ENCODE measurements at regions not wholly inside any gene's neighbourhood (a gene's known extent, or its start where the extent isn't known, plus 50 kb on each side); places are given as distances from the start of the nearest gene placed in this dataset.
"Not testable (repeated sequence)": the region's sequence is repeated elsewhere in the genome, so short reads cannot be mapped to it uniquely, and the experiment has no call there.

- H3K4me3 ChIP-seq (ENCODE audit: low read length); ATAC-seq; DNase-seq; H3K27ac ChIP-seq (ENCODE audit: low read length); H3K9me3 ChIP-seq (ENCODE audit: control insufficient read depth, low read length); H3K4me1 ChIP-seq (ENCODE audit: control insufficient read depth, insufficient read depth, low read length); intact Hi-C loops (cut with DNase I); H3K27me3 ChIP-seq (ENCODE audit: control insufficient read depth, insufficient read depth): not testable (repeated sequence)
- 79% methylated on average over 3 of the region's 3 CpGs for WGBS
Measured at GRCh38 chr6:21282360-21282759, 311.2 kb upstream of the SOX4 start.

- Histone ChIP-seq H3K27ac (ENCODE audit: low read length) (no peak overlapping the region), H3K9me3 (ENCODE audit: control insufficient read depth, low read length) (no peaks in the 10 kb centered on the region), H3K4me1 (ENCODE audit: control insufficient read depth, insufficient read depth, low read length) (no peaks in the 10 kb centered on the region), H3K27me3 (ENCODE audit: control insufficient read depth, insufficient read depth) (no peaks in the 10 kb centered on the region), H3K4me3 (ENCODE audit: low read length) (no peak overlapping the region)
- no peak for DNase-seq
- ATAC-seq, result no peak
- WGBS, result 95% methylated on average over 3 of the region's 3 CpGs
- intact Hi-C loops (cut with DNase I), result no loop called here
Measured at GRCh38 chr6:21284166-21284565, 309.4 kb upstream of the SOX4 start.

GRCh38 chr6:21284706-21285105 lies 308.8 kb upstream of the SOX4 start:
- DNase-seq (no peak), ATAC-seq (no peak)
- 77% methylated on average over 7 of the region's 7 CpGs for WGBS
- Histone ChIP-seq H3K4me1 (ENCODE audit: control insufficient read depth, insufficient read depth, low read length) (no peaks in the 10 kb centered on the region), H3K4me3 (ENCODE audit: low read length) (no peak overlapping the region), H3K27me3 (ENCODE audit: control insufficient read depth, insufficient read depth) (no peaks in the 10 kb centered on the region), H3K27ac (ENCODE audit: low read length) (no peak overlapping the region), H3K9me3 (ENCODE audit: control insufficient read depth, low read length) (no peaks in the 10 kb centered on the region)
- intact Hi-C loops (cut with DNase I), result no loop called here

- DNase-seq (no peak), ATAC-seq (no peak)
- WGBS, result 94% methylated on average over 8 of the region's 8 CpGs
- intact Hi-C loops (cut with DNase I), result no loop called here
- no peak overlapping the region for H3K27ac ChIP-seq (ENCODE audit: low read length)
- H3K27me3 ChIP-seq (ENCODE audit: control insufficient read depth, insufficient read depth), result no peaks in the 10 kb centered on the region
- no peaks in the 10 kb centered on the region for H3K9me3 ChIP-seq (ENCODE audit: control insufficient read depth, low read length)
- H3K4me3 ChIP-seq (ENCODE audit: low read length), result no peak overlapping the region
- H3K4me1 ChIP-seq (ENCODE audit: control insufficient read depth, insufficient read depth, low read length), result no peaks in the 10 kb centered on the region
Measured at GRCh38 chr6:21294144-21294543, 299.4 kb upstream of the SOX4 start.

- no peaks in the 10 kb centered on the region for H3K9me3 ChIP-seq (ENCODE audit: control insufficient read depth, low read length)
- no peak overlapping the region for H3K4me3 ChIP-seq (ENCODE audit: low read length)
- intact Hi-C loops (cut with DNase I), result no loop called here
- DNase-seq (no peak), ATAC-seq (no peak)
- H3K27me3 ChIP-seq (ENCODE audit: control insufficient read depth, insufficient read depth), result no peaks in the 10 kb centered on the region
- no peaks in the 10 kb centered on the region for H3K4me1 ChIP-seq (ENCODE audit: control insufficient read depth, insufficient read depth, low read length)
- no peak overlapping the region for H3K27ac ChIP-seq (ENCODE audit: low read length)
- WGBS, result 63% methylated on average over 6 of the region's 6 CpGs
Measured at GRCh38 chr6:21295506-21296240, 297.9 kb upstream of the SOX4 start.

GRCh38 chr6:21297665-21298064 lies 295.9 kb upstream of the SOX4 start:
- intact Hi-C loops (cut with DNase I), result no loop called here
- Histone ChIP-seq H3K27me3 (ENCODE audit: control insufficient read depth, insufficient read depth) (no peaks in the 10 kb centered on the region), H3K9me3 (ENCODE audit: control insufficient read depth, low read length) (no peaks in the 10 kb centered on the region), H3K4me1 (ENCODE audit: control insufficient read depth, insufficient read depth, low read length) (no peaks in the 10 kb centered on the region), H3K27ac (ENCODE audit: low read length) (no peak overlapping the region), H3K4me3 (ENCODE audit: low read length) (no peak overlapping the region)
- DNase-seq (no peak), ATAC-seq (no peak)
- 90% methylated on average over 3 of the region's 3 CpGs for WGBS

GRCh38 chr6:21299216-21299615 lies 294.3 kb upstream of the SOX4 start:
- no peak for DNase-seq
- Histone ChIP-seq H3K27ac (ENCODE audit: low read length) (no peak overlapping the region), H3K4me3 (ENCODE audit: low read length) (no peak overlapping the region), H3K9me3 (ENCODE audit: control insufficient read depth, low read length) (no peaks in the 10 kb centered on the region), H3K27me3 (ENCODE audit: control insufficient read depth, insufficient read depth) (no peaks in the 10 kb centered on the region), H3K4me1 (ENCODE audit: control insufficient read depth, insufficient read depth, low read length) (no peaks in the 10 kb centered on the region)
- ATAC-seq, result no peak
- WGBS, result 82% methylated on average over 2 of the region's 2 CpGs
- intact Hi-C loops (cut with DNase I), result no loop called here

- H3K27me3 ChIP-seq (ENCODE audit: control insufficient read depth, insufficient read depth), result no peaks in the 10 kb centered on the region
- ATAC-seq, result no peak
- intact Hi-C loops (cut with DNase I), result no loop called here
- H3K27ac ChIP-seq (ENCODE audit: low read length), result no peak overlapping the region
- WGBS, result 97% methylated on average over 3 of the region's 3 CpGs
- no peak for DNase-seq
- H3K9me3 ChIP-seq (ENCODE audit: control insufficient read depth, low read length), result no peaks in the 10 kb centered on the region
- H3K4me3 ChIP-seq (ENCODE audit: low read length), result no peak overlapping the region
- no peaks in the 10 kb centered on the region for H3K4me1 ChIP-seq (ENCODE audit: control insufficient read depth, insufficient read depth, low read length)
Measured at GRCh38 chr6:21300439-21300838, 293.1 kb upstream of the SOX4 start.

- Histone ChIP-seq H3K27me3 (ENCODE audit: control insufficient read depth, insufficient read depth) (no peaks in the 10 kb centered on the region), H3K27ac (ENCODE audit: low read length) (no peak overlapping the region), H3K4me3 (ENCODE audit: low read length) (no peak overlapping the region), H3K4me1 (ENCODE audit: control insufficient read depth, insufficient read depth, low read length) (no peaks in the 10 kb centered on the region), H3K9me3 (ENCODE audit: control insufficient read depth, low read length) (no peaks in the 10 kb centered on the region)
- WGBS, result 76% methylated on average over 2 of the region's 2 CpGs
- ATAC-seq, result no peak
- intact Hi-C loops (cut with DNase I), result no loop called here
- DNase-seq, result no peak
Measured at GRCh38 chr6:21305893-21306332, 287.6 kb upstream of the SOX4 start.

- Histone ChIP-seq H3K4me1 (ENCODE audit: control insufficient read depth, insufficient read depth, low read length) (no peaks in the 10 kb centered on the region), H3K27ac (ENCODE audit: low read length) (no peak overlapping the region), H3K9me3 (ENCODE audit: control insufficient read depth, low read length) (no peaks in the 10 kb centered on the region), H3K4me3 (ENCODE audit: low read length) (no peak overlapping the region), H3K27me3 (ENCODE audit: control insufficient read depth, insufficient read depth) (no peaks in the 10 kb centered on the region)
- WGBS, result 64% methylated on average over 4 of the region's 4 CpGs
- intact Hi-C loops (cut with DNase I), result no loop called here
- ATAC-seq, result no peak
- DNase-seq, result no peak
Measured at GRCh38 chr6:21306546-21306945, 287.0 kb upstream of the SOX4 start.

GRCh38 chr6:21309807-21310221 lies 283.7 kb upstream of the SOX4 start:
- intact Hi-C loops (cut with DNase I), result no loop called here
- Histone ChIP-seq H3K4me3 (ENCODE audit: low read length) (no peak overlapping the region), H3K9me3 (ENCODE audit: control insufficient read depth, low read length) (no peaks in the 10 kb centered on the region), H3K27me3 (ENCODE audit: control insufficient read depth, insufficient read depth) (no peaks in the 10 kb centered on the region), H3K27ac (ENCODE audit: low read length) (no peak overlapping the region), H3K4me1 (ENCODE audit: control insufficient read depth, insufficient read depth, low read length) (no peaks in the 10 kb centered on the region)
- 66% methylated on average over 11 of the region's 11 CpGs for WGBS
- DNase-seq (no peak), ATAC-seq (no peak)
